GM23338 (cell line): ENCODE measurements at regions not wholly inside any gene's neighbourhood (a gene's known extent, or its start where the extent isn't known, plus 50 kb on each side); places are given as distances from the start of the nearest gene placed in this dataset.

Experiments
- CREB1 ChIP-seq: fragments of 250-450 bp; sonication (Bioruptor Pico); IDR thresholded peaks from 2 replicates; pipeline ENCODE4 v1.5.0; 2020; ENCODE audit warnings: low read depth, mild to moderate bottlenecking, moderate library complexity
- EZH2 ChIP-seq: fragments of 200-600 bp; sonication (generic); IDR thresholded peaks from one replicate; pipeline ENCODE4 v1.8.0; 2017; ENCODE audit warnings: antibody characterized with exemption, mild to moderate bottlenecking, low read depth; ENCODE audit not compliant: unreplicated experiment
- EZH2phosphoT487 ChIP-seq: fragments of 200-600 bp; sonication (generic); IDR thresholded peaks from one replicate; pipeline ENCODE4 v1.8.1; 2018; ENCODE audit warnings: antibody characterized with exemption; ENCODE audit not compliant: unreplicated experiment
- POLR2AphosphoS5 ChIP-seq: IDR thresholded peaks from 2 replicates; pipeline ENCODE4 v1.6.1; 2016; ENCODE audit warnings: antibody characterized with exemption, low read depth
- STAT1 ChIP-seq: IDR thresholded peaks from one replicate; pipeline ENCODE4 v1.6.1; 2016; ENCODE audit warnings: antibody characterized with exemption; ENCODE audit not compliant: unreplicated experiment
- TF ChIP-seq, protein P1 (sequence below), 2 experiments: fragments of 200-600 bp in 1 of 2; sonication (generic) in 1 of 2; conservative IDR thresholded peaks; 2 replicates each; pipeline versions ENCODE4 v1.5.1 to v1.6.1; 2016 to 2017; ENCODE audit warnings: antibody characterized with exemption in 2 of 2, low read depth in 2 of 2, mild to moderate bottlenecking in 2 of 2, moderate library complexity in 1 of 2
- TF ChIP-seq, protein P2 (sequence below): IDR thresholded peaks from one replicate; pipeline ENCODE4 v1.6.1; 2018; ENCODE audit warnings: antibody characterized with exemption; ENCODE audit not compliant: unreplicated experiment

DNA sequence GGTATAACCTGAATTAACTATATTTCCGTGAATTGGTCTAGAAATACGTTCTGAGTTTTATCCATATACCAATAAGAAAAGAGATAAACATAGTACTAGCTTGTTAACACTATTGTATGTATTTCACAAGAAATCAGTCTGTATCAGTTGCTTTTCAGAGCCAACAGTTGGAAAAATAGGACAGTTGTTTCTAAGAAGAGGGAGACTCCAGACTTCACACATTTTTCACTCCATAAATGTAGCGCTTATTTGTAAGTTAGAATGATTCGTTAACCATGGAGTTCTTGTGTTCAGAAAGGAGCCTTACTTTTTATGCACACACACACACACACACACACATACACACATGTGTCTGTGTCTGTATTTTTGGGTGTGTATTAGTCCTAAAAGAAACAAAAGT is 376.7 kb upstream of the SMIM31 start:
- TF ChIP-seq EZH2 (no peak), POLR2AphosphoS5 (no peak), CREB1 (CRISPR knock-in tag) (no peak), STAT1 (no peak), EZH2phosphoT487 (no peak)
- TF ChIP-seq, protein P1, sequence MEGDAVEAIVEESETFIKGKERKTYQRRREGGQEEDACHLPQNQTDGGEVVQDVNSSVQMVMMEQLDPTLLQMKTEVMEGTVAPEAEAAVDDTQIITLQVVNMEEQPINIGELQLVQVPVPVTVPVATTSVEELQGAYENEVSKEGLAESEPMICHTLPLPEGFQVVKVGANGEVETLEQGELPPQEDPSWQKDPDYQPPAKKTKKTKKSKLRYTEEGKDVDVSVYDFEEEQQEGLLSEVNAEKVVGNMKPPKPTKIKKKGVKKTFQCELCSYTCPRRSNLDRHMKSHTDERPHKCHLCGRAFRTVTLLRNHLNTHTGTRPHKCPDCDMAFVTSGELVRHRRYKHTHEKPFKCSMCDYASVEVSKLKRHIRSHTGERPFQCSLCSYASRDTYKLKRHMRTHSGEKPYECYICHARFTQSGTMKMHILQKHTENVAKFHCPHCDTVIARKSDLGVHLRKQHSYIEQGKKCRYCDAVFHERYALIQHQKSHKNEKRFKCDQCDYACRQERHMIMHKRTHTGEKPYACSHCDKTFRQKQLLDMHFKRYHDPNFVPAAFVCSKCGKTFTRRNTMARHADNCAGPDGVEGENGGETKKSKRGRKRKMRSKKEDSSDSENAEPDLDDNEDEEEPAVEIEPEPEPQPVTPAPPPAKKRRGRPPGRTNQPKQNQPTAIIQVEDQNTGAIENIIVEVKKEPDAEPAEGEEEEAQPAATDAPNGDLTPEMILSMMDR (conservative IDR thresholded peaks at IDR 0.05; ENCODE audit: low read depth in 2 of 2) = no peak
- TF ChIP-seq, protein P2, sequence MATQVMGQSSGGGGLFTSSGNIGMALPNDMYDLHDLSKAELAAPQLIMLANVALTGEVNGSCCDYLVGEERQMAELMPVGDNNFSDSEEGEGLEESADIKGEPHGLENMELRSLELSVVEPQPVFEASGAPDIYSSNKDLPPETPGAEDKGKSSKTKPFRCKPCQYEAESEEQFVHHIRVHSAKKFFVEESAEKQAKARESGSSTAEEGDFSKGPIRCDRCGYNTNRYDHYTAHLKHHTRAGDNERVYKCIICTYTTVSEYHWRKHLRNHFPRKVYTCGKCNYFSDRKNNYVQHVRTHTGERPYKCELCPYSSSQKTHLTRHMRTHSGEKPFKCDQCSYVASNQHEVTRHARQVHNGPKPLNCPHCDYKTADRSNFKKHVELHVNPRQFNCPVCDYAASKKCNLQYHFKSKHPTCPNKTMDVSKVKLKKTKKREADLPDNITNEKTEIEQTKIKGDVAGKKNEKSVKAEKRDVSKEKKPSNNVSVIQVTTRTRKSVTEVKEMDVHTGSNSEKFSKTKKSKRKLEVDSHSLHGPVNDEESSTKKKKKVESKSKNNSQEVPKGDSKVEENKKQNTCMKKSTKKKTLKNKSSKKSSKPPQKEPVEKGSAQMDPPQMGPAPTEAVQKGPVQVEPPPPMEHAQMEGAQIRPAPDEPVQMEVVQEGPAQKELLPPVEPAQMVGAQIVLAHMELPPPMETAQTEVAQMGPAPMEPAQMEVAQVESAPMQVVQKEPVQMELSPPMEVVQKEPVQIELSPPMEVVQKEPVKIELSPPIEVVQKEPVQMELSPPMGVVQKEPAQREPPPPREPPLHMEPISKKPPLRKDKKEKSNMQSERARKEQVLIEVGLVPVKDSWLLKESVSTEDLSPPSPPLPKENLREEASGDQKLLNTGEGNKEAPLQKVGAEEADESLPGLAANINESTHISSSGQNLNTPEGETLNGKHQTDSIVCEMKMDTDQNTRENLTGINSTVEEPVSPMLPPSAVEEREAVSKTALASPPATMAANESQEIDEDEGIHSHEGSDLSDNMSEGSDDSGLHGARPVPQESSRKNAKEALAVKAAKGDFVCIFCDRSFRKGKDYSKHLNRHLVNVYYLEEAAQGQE = no peak
